WTC11 (cell line): ENCODE measurements at regions not wholly inside any gene's neighbourhood (a gene's known extent, or its start where the extent isn't known, plus 50 kb on each side); places are given as distances from the start of the nearest gene placed in this dataset.

Source experiments
- ATAC-seq: fragments of 200-7000 bp; cut with Tn5 transposase; 2 replicates; pipeline ENCODE4 v1.10.0; 2021; ENCODE audit warnings: mild to moderate bottlenecking, moderate library complexity
- CTCF ChIA-PET: fragments of 300-600 bp; sonication (Branson Sonifier 250); formaldehyde crosslinking; loops from one replicate; lab custom pipeline; 2021; ENCODE audit warnings: antibody characterized with exemption; lab: Charles Lee
- POLR2A ChIA-PET: fragments of 350-600 bp; sonication (Branson Sonifier 250); formaldehyde crosslinking; loops from one replicate; lab custom pipeline; 2021; ENCODE audit warnings: antibody characterized with exemption; lab: Charles Lee
- DNase-seq: peaks from one replicate; pipeline ENCODE4 v3.0.0; 2021; ENCODE audit warnings: low spot score
- H3K27ac Mint-ChIP-seq: 2 replicates; pipeline ENCODE4 v1.8.0; 2021; ENCODE audit warnings: mixed read lengths
- H3K27me3 Mint-ChIP-seq: 2 replicates; pipeline ENCODE4 v1.8.0; 2021; ENCODE audit warnings: low read depth, mild to moderate bottlenecking, moderate library complexity, mixed read lengths
- H3K36me3 Mint-ChIP-seq: 2 replicates; pipeline ENCODE4 v1.8.0; 2021; ENCODE audit warnings: mixed read lengths
- H3K4me1 Mint-ChIP-seq: 2 replicates; pipeline ENCODE4 v1.8.0; 2022; ENCODE audit warnings: mixed read lengths
- H3K4me3 Mint-ChIP-seq: 2 replicates; pipeline ENCODE4 v1.8.0; 2021; ENCODE audit warnings: mild to moderate bottlenecking, moderate library complexity, mixed read lengths
- H3K9me3 Mint-ChIP-seq: 2 replicates; pipeline ENCODE4 v1.8.0; 2021; ENCODE audit warnings: mixed read lengths
- ATF1 ChIP-seq: sonication (generic); formaldehyde crosslinking; IDR thresholded peaks from 2 replicates; pipeline ENCODE4 v1.8.1; 2023; ENCODE audit warnings: mild to moderate bottlenecking, moderate library complexity, missing genetic modification reagents
- ELF4 ChIP-seq: sonication (generic); formaldehyde crosslinking; IDR thresholded peaks from 2 replicates; pipeline ENCODE4 v1.8.1; 2022; ENCODE audit warnings: low read depth, mild to moderate bottlenecking, moderate library complexity, missing genetic modification reagents
- FOXJ3 ChIP-seq: sonication (generic); formaldehyde crosslinking; IDR thresholded peaks from 2 replicates; pipeline ENCODE4 v1.9.0; 2021; ENCODE audit warnings: missing genetic modification reagents, mild to moderate bottlenecking, borderline replicate concordance
- GRHL2 ChIP-seq: fragments of 250-450 bp; sonication (Bioruptor Pico); IDR thresholded peaks from 2 replicates; pipeline ENCODE4 v1.8.0; 2022; ENCODE audit warnings: mild to moderate bottlenecking, moderate library complexity; ENCODE audit not compliant: insufficient replicate concordance, severe bottlenecking
- NFE2L1 ChIP-seq: sonication (generic); formaldehyde crosslinking; IDR thresholded peaks from 2 replicates; pipeline ENCODE4 v1.8.1; 2023; ENCODE audit warnings: missing genetic modification reagents
- NFYB ChIP-seq: sonication (generic); formaldehyde crosslinking; conservative IDR thresholded peaks from 2 replicates; pipeline ENCODE4 v1.8.0; 2022; ENCODE audit warnings: low read depth, missing genetic modification reagents
- ZNF219 ChIP-seq: sonication (generic); formaldehyde crosslinking; IDR thresholded peaks from 2 replicates; pipeline ENCODE4 v1.8.0; 2023; ENCODE audit warnings: missing genetic modification reagents, mild to moderate bottlenecking, borderline replicate concordance
- ZNF671 ChIP-seq: fragments of 250-450 bp; sonication (Bioruptor Pico); IDR thresholded peaks from 2 replicates; pipeline ENCODE4 v1.8.0; 2021; ENCODE audit warnings: mild to moderate bottlenecking
- TF ChIP-seq, protein P1 (sequence below): sonication (generic); formaldehyde crosslinking; IDR thresholded peaks from 2 replicates; pipeline ENCODE4 v1.8.1; 2022; ENCODE audit warnings: low read depth, missing genetic modification reagents, borderline replicate concordance
- TF ChIP-seq, protein P2 (sequence below): sonication (generic); formaldehyde crosslinking; IDR thresholded peaks from 2 replicates; pipeline ENCODE4 v1.8.1; 2023; ENCODE audit warnings: mild to moderate bottlenecking, moderate library complexity, missing genetic modification reagents
- TF ChIP-seq, protein P3 (sequence below): sonication (generic); formaldehyde crosslinking; IDR thresholded peaks from 2 replicates; pipeline ENCODE4 v1.8.1; 2023; ENCODE audit warnings: mild to moderate bottlenecking, missing genetic modification reagents
- TF ChIP-seq, protein P4 (sequence below): fragments of 250-450 bp; sonication (Bioruptor Pico); IDR thresholded peaks from 2 replicates; pipeline ENCODE4 v1.9.0; 2021; ENCODE audit warnings: moderate library complexity, mild to moderate bottlenecking, inconsistent platforms, borderline replicate concordance
- TF ChIP-seq, protein P5 (sequence below): sonication (generic); formaldehyde crosslinking; IDR thresholded peaks from 2 replicates; pipeline ENCODE4 v1.8.1; 2022; ENCODE audit warnings: low read depth, mild to moderate bottlenecking, moderate library complexity, missing genetic modification reagents, borderline replicate concordance

DNA sequence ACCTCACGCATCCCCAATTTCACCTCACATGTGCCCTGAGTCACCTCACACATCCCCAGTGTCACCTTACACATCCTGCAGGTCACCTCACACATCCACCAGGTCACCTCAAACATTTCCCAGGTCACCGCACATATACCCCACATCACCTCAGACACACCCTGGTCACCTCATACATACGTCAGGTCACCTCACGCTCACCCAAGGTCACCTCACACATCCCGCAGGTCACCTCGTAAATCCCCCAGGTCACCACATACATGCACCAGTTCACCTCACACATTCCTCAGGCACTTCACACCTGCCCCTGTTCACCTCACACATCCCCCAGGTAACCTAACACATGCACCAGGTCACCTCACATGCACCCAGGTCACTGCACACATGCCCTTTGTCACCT is 864.0 kb downstream of the TMEM121 start:
- ChIA-PET CTCF (no interaction called here), POLR2A (no interaction called here)
- Mint-ChIP-seq H3K27me3 (peaks cover 13% of the 10 kb centered on the region; the same call in 1 of the 2 replicates), H3K4me1 (no peaks in the 10 kb centered on the region), H3K27ac (no peak overlapping the region), H3K36me3 (peaks cover 90% of the 10 kb centered on the region), H3K9me3 (peaks cover 91% of the 10 kb centered on the region), H3K4me3 (no peak overlapping the region)
- DNase-seq = no peak
- TF ChIP-seq ATF1 (CRISPR knock-in tag) (no peak), ZNF671 (CRISPR knock-in tag) (no peak), FOXJ3 (CRISPR knock-in tag) (no peak)
- TF ChIP-seq, protein P1, sequence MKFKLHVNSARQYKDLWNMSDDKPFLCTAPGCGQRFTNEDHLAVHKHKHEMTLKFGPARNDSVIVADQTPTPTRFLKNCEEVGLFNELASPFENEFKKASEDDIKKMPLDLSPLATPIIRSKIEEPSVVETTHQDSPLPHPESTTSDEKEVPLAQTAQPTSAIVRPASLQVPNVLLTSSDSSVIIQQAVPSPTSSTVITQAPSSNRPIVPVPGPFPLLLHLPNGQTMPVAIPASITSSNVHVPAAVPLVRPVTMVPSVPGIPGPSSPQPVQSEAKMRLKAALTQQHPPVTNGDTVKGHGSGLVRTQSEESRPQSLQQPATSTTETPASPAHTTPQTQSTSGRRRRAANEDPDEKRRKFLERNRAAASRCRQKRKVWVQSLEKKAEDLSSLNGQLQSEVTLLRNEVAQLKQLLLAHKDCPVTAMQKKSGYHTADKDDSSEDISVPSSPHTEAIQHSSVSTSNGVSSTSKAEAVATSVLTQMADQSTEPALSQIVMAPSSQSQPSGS (CRISPR knock-in tag) = no peak
- TF ChIP-seq, all 79 proteins: peak for 0
- no peak for ATAC-seq

DNA sequence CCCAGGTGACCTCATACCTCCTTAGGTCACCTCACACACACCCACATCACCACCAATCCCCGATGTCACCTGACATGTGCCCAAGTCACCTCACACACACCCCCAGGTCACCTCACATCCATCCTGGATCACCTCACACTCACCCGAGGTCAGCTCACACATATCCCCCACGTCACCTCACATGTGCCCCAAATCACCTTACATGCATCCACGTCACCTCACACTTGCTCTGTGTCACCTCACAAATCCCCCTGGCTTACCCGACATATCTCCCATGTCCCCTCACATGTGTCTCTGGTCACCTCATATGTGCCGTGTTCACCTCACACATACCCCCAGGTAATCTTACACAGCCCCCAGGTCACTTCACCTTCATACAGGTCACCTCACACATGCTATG is 864.6 kb downstream of the TMEM121 start:
- ATAC-seq = no peak
- Mint-ChIP-seq H3K27me3 (peaks cover 13% of the 10 kb centered on the region; the same call in 1 of the 2 replicates), H3K36me3 (peaks cover 90% of the 10 kb centered on the region)
- no peak for TF ChIP-seq ELF4 (CRISPR knock-in tag)
- TF ChIP-seq, all 79 proteins: peak for 0
- Mint-ChIP-seq H3K27ac (no peak overlapping the region), H3K4me1 (no peaks in the 10 kb centered on the region), H3K4me3 (no peak overlapping the region), H3K9me3 (peaks cover 91% of the 10 kb centered on the region)
- no peak for DNase-seq
- POLR2A ChIA-PET = no interaction called here
- CTCF ChIA-PET = no interaction called here

DNA sequence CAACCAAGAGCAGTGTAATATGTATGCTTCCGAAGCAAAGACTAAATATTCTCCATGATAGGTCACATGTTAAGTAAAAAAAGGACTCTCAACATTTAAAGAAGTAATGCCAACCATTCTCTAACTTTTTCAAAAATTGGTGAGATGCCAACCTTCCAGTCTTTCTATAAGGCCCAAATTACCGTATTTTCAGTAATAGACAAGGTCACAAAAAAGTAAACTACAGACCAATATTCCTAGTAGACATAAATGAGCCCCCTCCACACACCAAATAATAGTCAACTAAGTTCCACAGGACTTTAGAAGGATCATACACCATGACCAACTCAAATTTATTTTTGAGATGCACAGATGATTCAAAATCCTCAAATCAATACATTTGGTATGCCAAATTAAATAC is 867.4 kb downstream of the TMEM121 start:
- no peak overlapping the region for H3K27ac Mint-ChIP-seq
- TF ChIP-seq, protein P2, sequence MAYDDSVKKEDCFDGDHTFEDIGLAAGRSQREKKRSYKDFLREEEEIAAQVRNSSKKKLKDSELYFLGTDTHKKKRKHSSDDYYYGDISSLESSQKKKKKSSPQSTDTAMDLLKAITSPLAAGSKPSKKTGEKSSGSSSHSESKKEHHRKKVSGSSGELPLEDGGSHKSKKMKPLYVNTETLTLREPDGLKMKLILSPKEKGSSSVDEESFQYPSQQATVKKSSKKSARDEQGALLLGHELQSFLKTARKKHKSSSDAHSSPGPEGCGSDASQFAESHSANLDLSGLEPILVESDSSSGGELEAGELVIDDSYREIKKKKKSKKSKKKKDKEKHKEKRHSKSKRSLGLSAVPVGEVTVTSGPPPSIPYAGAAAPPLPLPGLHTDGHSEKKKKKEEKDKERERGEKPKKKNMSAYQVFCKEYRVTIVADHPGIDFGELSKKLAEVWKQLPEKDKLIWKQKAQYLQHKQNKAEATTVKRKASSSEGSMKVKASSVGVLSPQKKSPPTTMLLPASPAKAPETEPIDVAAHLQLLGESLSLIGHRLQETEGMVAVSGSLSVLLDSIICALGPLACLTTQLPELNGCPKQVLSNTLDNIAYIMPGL (CRISPR knock-in tag) = no peak
- no peak for TF ChIP-seq NFYB (CRISPR knock-in tag)
- TF ChIP-seq, protein P3, sequence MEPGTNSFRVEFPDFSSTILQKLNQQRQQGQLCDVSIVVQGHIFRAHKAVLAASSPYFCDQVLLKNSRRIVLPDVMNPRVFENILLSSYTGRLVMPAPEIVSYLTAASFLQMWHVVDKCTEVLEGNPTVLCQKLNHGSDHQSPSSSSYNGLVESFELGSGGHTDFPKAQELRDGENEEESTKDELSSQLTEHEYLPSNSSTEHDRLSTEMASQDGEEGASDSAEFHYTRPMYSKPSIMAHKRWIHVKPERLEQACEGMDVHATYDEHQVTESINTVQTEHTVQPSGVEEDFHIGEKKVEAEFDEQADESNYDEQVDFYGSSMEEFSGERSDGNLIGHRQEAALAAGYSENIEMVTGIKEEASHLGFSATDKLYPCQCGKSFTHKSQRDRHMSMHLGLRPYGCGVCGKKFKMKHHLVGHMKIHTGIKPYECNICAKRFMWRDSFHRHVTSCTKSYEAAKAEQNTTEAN (CRISPR knock-in tag) = no peak
- TF ChIP-seq FOXJ3 (CRISPR knock-in tag) = no peak
- TF ChIP-seq, all 79 proteins: peak for 0
- Mint-ChIP-seq H3K9me3 (peaks cover 84% of the 10 kb centered on the region), H3K4me3 (no peak overlapping the region), H3K36me3 (peaks cover 84% of the 10 kb centered on the region), H3K4me1 (no peaks in the 10 kb centered on the region), H3K27me3 (peaks cover 24% of the 10 kb centered on the region)
- ATAC-seq (no peak), DNase-seq (no peak)
- ChIA-PET CTCF (no interaction called here), POLR2A (no interaction called here)

DNA sequence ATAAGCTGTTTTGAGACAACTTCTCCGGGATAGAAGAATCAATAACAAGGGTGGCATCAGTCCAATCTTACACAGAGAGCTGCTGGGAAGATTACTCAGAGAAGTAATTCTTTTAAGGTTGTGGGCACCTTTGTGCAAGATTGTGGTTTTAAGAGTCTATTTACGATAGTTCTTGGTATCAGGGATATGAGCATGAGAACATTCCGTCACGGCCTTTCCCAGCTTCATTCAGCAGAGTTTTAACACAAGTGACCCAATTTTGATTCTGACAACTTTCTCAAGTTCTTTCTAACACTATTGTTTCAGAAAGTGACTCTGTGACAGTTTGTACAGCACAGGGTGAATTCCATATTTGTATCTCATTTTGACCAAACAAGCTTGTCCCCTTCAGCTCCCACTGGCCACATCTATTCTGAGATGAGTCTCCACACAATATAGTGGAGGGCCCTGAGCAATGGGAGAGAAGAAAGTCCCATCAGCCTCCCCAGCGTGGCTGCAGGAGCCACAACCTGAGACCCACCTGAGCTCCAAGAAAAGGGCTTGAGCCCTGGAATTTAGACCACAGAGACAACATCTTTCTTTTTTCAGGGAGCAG is 869.2 kb downstream of the TMEM121 start:
- no peak for ATAC-seq
- no peaks in the 10 kb centered on the region for H3K4me1 Mint-ChIP-seq
- TF ChIP-seq, protein P4, sequence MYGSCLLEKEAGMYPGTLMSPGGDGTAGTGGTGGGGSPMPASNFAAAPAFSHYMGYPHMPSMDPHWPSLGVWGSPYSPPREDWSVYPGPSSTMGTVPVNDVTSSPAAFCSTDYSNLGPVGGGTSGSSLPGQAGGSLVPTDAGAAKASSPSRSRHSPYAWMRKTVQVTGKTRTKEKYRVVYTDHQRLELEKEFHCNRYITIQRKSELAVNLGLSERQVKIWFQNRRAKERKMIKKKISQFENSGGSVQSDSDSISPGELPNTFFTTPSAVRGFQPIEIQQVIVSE (CRISPR knock-in tag) = no peak
- TF ChIP-seq, all 79 proteins: peak for 0
- no peak overlapping the region for H3K4me3 Mint-ChIP-seq
- POLR2A ChIA-PET = no interaction called here
- H3K36me3 Mint-ChIP-seq = peaks cover 70% of the 10 kb centered on the region
- H3K27me3 Mint-ChIP-seq = peaks cover 23% of the 10 kb centered on the region
- DNase-seq = no peak
- no peak overlapping the region for H3K27ac Mint-ChIP-seq
- CTCF ChIA-PET = no interaction called here
- peaks cover 69% of the 10 kb centered on the region for H3K9me3 Mint-ChIP-seq

DNA sequence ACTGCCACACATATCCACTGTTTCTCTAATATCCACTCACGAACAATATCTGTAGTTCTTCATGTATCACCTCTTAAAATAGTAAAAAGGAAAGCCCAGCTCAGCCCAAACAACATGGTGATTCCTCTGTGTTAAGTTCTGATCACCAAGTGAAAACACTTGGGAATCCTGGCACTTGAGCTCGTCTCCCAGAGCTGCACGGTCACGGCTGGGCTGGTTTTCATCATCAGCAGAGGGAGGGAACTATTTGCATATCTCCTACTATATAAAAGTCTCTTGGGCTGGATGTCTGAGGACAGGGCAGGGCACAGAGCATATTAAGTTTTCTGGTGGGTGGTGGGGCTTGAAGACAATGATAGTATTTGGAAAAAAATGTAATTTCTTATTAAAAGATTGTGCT is 870.6 kb downstream of the TMEM121 start:
- H3K27ac Mint-ChIP-seq = no peak overlapping the region
- CTCF ChIA-PET = no interaction called here
- no peaks in the 10 kb centered on the region for H3K4me1 Mint-ChIP-seq
- ATAC-seq = no peak
- H3K36me3 Mint-ChIP-seq = peaks cover 55% of the 10 kb centered on the region
- no peak overlapping the region for H3K4me3 Mint-ChIP-seq
- no peak for DNase-seq
- peaks cover 21% of the 10 kb centered on the region for H3K27me3 Mint-ChIP-seq
- H3K9me3 Mint-ChIP-seq = peaks cover 57% of the 10 kb centered on the region
- POLR2A ChIA-PET = no interaction called here
- no peak for TF ChIP-seq FOXJ3 (CRISPR knock-in tag)
- no peak for TF ChIP-seq GRHL2
- TF ChIP-seq NFE2L1 (CRISPR knock-in tag) = no peak
- TF ChIP-seq ZNF219 (CRISPR knock-in tag) = no peak
- TF ChIP-seq, protein P5, sequence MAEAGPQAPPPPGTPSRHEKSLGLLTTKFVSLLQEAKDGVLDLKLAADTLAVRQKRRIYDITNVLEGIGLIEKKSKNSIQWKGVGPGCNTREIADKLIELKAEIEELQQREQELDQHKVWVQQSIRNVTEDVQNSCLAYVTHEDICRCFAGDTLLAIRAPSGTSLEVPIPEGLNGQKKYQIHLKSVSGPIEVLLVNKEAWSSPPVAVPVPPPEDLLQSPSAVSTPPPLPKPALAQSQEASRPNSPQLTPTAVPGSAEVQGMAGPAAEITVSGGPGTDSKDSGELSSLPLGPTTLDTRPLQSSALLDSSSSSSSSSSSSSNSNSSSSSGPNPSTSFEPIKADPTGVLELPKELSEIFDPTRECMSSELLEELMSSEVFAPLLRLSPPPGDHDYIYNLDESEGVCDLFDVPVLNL (CRISPR knock-in tag) = no peak
